ENCODE measurements at regions not wholly inside any gene's neighbourhood (a gene's known extent, or its start where the extent isn't known, plus 50 kb on each side); places are given as distances from the start of the nearest gene placed in this dataset.
"Not testable (repeated sequence)": the region's sequence is repeated elsewhere in the genome, so short reads cannot be mapped to it uniquely, and the experiment has no call there.

GRCh38 chr7:119288416-119288815 is 984.6 kb upstream of the KCND2 start:
- DNase-seq = no peak

DNA sequence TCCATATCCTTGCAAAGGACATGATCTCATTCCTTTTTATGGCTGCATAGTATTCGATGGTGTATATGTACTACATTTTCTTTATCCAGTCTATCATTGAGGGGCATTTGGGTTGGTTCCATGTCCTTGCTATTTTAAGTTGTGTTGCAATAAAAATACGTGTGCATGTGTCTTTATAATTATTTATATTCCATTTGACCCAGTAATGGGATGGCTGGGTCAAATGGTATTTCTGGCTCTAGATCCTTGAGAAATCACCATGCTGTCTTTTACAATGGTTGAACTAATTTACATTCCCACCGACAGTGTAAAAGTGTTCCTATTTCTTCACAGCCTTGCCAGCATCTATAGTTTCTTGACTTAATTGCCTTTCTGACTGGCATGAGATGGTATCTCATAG is 972.6 kb upstream of the KCND2 start:
- not testable (repeated sequence) for DNase-seq

- no peak for DNase-seq
Measured at GRCh38 chr7:119320316-119320715, 952.7 kb upstream of the KCND2 start.

GRCh38 chr7:119329715-119330114 is 943.3 kb upstream of the KCND2 start:
- DNase-seq = no peak

- no peak for DNase-seq
Measured at GRCh38 chr7:119335405-119335804, 937.6 kb upstream of the KCND2 start.

GRCh38 chr7:119341822-119342221 is 931.2 kb upstream of the KCND2 start:
- DNase-seq = no peak

- no peak for DNase-seq
Measured at GRCh38 chr7:119343289-119343688, 929.7 kb upstream of the KCND2 start.

- DNase-seq = no peak
Measured at GRCh38 chr7:119344466-119344865, 928.5 kb upstream of the KCND2 start.

DNA sequence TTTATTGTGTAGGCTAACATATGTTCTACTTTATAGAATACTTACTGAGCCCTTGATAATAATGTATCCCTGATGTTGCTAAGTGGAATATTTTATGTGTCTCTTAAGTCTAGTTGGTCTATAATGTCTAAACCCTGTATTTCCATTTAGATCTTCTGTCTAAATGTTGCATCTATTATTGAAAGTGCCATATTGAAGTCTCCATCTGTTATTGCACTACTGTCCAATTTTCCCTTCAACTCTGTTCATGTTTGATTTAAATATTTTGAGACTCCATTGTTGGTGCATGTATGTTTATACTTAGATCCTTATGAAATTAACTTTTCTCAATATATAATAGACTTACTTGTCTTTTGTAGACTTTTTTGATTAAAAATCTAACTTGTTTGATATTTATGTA is 924.5 kb upstream of the KCND2 start:
- no peak for DNase-seq

DNA sequence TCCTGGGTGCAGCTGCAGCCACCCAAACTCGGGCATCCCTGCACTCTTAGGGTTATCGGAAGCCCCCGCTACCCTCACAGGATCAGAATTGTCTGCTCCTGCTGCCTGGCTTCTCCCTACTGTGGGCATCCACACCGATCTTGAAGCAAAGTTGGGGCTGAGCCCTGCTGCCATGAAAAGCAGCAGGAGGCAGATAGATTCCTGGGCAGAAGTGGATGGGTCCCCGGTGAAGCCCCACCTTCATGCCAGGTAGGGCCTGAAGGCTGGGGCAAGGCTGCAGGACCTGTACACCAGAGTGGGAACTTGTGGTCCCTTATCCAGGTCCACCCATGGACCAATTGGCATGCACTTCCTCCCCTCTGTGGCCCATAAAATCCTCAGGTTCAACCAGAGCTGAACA is 922.6 kb upstream of the KCND2 start:
- no peak for DNase-seq

DNA sequence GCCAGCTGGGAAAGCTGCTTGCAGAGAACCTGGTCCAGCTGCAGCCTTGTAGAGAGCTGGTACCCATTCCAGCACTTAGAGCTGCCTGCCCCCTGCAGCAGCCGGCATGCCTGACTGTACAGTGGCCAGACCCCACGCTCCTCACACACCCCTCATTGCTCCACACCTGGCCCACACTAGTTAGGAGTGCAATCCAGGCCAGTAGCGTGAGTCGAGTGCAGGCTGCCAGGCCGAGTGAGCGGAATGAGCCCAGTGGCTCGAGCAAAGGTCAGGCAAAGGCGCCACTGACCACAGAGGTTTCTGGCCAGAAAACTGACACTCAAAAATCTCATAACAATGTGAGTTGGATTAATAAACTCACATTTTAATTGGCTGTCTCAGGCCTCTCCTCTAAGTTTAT is 921.7 kb upstream of the KCND2 start:
- no peak for DNase-seq

DNA sequence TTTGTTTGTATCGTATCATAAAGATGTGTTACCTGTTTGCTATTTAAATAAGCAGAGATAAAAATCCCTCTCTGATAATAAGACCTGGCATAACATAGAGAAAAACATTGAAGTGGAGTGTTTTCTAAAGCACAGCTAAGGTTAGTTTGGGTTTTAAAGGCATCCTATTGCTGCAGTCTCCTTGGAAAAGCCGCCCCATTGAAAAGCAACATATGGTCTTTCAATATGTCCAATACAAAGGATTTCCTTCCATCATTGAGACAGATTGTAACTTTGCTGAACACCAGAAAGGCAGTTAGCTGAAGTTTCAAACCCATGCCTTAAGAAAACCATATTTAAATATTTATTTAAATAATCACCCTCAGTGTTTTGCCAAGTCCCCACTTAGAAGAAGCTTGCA is 898.5 kb upstream of the KCND2 start:
- no peak for DNase-seq

DNA sequence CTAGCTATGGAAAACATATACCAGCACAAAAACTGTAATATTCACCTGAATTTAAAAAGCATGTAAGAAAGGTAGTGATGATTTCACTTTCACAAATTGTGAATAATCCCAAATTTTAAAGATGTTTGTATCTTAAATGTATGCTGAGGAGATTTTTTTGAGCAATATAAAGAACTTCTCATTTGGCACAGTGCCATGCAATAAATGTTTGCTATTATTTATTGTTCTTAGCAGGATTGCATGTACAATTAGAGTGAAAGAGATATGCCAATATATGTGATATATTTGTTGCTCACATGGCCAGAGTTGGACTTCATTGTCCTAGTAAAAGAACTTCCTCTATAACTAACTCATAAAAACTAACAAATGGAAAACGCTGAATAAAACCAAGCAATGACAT is 895.1 kb upstream of the KCND2 start:
- no peak for DNase-seq

DNA sequence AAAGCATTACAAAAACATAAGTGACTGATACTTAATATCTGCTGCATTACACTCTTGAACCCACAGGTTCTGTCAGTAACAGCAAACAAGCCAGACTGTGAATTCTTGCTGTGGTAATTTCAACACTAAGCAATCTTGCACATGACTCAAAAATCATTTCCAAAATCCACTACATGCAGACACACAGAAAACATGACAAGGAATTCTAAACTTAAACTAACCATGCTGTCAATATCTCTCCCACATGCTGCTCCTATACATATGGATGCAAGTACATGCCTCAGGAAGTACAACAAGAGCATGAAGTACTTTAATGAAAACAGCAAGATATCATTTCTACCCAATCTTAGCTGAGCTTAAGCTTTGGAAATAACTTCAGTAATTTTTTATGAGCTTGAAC is 890.2 kb upstream of the KCND2 start:
- DNase-seq = no peak

- DNase-seq = no peak
Measured at GRCh38 chr7:119395024-119395423, 878.0 kb upstream of the KCND2 start.

DNA sequence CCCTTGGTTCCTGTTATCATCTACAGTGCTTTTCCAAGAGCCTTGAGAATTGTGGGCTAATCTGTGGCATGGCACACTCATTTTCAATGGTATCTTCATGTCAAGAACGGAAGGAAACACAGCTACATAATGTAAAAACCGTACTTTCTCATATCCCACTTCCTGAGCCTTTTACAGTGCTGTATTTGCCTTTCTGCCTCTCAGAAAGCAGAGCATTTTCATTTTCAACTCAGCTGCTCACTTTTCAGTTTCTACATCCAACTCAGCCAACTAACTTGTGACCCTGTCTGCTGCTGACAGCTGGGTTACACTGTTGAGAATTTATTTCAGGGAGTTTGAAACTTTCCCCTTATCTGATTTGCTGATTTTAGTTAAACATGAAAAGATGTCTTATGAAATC is 875.8 kb upstream of the KCND2 start:
- no peak for DNase-seq

GRCh38 chr7:119408596-119408995 is 864.4 kb upstream of the KCND2 start:
- no peak for DNase-seq

GRCh38 chr7:119413314-119413805 is 859.6 kb upstream of the KCND2 start:
- no peak for DNase-seq

DNA sequence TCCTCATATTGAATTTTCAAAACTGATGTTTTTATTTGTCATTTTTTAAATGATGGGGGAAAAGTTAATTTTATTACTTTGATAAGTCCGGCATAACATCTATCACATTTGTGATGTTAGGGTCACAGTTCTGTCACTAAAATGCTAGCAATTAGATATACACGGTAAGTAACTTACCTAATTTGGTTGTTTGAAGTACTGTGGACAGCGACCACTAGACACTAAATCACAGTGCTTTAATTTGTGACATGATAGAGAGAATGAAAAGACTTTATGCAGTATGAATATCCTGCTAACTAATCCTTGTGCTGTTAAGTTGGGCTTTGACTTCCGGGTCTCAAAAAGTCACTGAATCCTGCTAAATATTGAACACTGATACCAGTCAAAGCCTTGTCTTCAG is 857.3 kb upstream of the KCND2 start:
- no peak for DNase-seq

DNA sequence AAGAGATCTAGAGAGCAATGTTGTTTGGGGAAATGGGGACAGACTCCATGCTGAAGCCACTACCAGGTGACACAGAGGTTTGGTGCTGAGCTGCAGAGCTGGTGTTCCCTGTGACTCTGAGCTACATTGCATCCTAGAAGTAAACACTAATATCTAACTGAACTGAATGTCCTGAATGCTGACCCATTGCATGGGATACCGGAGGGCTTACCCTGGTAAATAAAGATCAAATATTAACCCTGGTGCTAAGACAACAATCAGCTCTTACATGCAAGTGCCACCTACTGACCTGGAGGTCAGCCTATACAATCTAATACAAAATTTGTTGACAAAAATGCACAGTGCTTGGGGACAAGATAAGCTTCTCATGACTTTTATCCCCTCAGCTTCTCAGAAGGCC is 851.3 kb upstream of the KCND2 start:
- DNase-seq = no peak

- no peak for DNase-seq
Measured at GRCh38 chr7:119436882-119437281, 836.1 kb upstream of the KCND2 start.

- no peak for DNase-seq
Measured at GRCh38 chr7:119438315-119438714, 834.7 kb upstream of the KCND2 start.

GRCh38 chr7:119439192-119439591 is 833.8 kb upstream of the KCND2 start:
- no peak for DNase-seq

DNA sequence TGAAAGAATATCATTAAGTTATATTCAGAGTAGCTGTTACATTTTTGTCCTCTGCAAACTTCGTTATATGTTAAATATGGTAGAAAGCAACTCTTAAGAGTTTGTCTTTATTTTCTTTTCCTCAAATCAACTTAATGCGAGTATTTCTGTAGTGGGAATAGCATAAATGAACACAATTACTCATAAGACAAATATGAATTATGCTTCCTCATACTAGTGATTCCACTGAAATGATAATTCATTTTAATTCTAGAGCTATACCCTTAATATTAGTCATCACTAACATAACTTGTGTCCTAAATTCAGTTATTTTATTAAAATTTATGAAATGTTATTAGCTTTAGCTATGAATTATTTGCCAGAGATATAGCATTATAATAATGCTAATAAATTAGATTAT is 820.6 kb upstream of the KCND2 start:
- DNase-seq = no peak

DNA sequence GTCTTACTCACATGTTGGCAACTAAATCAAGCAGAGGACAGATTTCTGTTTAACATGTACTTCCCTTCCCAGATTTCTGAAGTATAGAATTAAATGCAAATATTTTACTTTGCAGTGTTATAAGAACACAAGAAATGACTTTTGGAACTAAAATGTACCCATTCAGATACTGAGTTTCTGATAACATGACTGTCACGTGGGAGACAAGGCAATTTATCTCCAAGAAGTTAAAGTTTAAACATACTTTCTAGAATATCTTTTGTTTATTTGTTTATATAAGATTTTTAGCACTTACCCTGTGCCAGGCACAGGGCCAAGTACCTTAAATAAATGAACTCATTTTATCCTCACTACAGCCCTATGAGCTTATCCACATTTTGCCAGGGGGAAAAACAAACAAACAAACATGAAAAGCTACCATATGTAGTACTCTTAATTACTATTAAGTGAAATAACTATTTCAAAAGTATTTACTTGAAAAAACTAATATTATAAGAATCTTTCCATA is 807.1 kb upstream of the KCND2 start:
- DNase-seq = no peak

Measured in SHP77 (cell line).